Adrenal gland (tissue), 5 donors: ENCODE measurements at regions not wholly inside any gene's neighbourhood (a gene's known extent, or its start where the extent isn't known, plus 50 kb on each side); places are given as distances from the start of the nearest gene placed in this dataset.

ENCODE experiments used
- CTCF ChIP-seq, 6 experiments: fragments of 450-650 bp in 4 of 6; fragments of 200-600 bp in 2 of 6; sonication (generic) in 1 of 6; IDR thresholded peaks; 1 replicate in 5 of 6; 2 replicates in 1 of 6; pipeline versions ENCODE4 v1.5.1 to v1.8.0; 2016 to 2021; ENCODE audit warnings: antibody characterized with exemption in 6 of 6, mild to moderate bottlenecking in 2 of 6, moderate library complexity in 1 of 6
- POLR2A ChIP-seq, 2 donors: fragments of 450-650 bp; IDR thresholded peaks; one replicate each; pipeline ENCODE4 v1.6.1; 2017; ENCODE audit warnings: antibody characterized with exemption in 2 of 2, mild to moderate bottlenecking in 2 of 2, moderate library complexity in 1 of 2
- donor health status: DM: no; HTN: no; CAD: no.

- TF ChIP-seq CTCF (IDR thresholded peaks at IDR 0.05) (no peak), POLR2A (IDR thresholded peaks at IDR 0.05) (no peak)
These were observed 151.5 kb downstream of the ZNF737 start for GRCh38 chr19:20414120-20414519.
